Panc1 (cell line): ENCODE measurements at regions not wholly inside any gene's neighbourhood (a gene's known extent, or its start where the extent isn't known, plus 50 kb on each side); places are given as distances from the start of the nearest gene placed in this dataset.

Experiments used
- ATAC-seq: fragments of 200-7000 bp; cut with Tn5 transposase; 2 replicates; pipeline ENCODE4 v1.9.1; 2020; ENCODE audit warnings: mild to moderate bottlenecking, moderate library complexity
- BruUV-seq: library from RNA; stranded (reverse); fragments of 400-500 nt; replicated peaks from 2 replicates; lab custom pipeline; 2021; lab: Mats Ljungman, UMichigan
- CTCF ChIA-PET: fragments of 300-600 bp; sonication (Branson Sonifier 250); formaldehyde crosslinking; loops from one replicate; lab custom pipeline; 2022; ENCODE audit warnings: antibody characterized with exemption; lab: Charles Lee
- POLR2A ChIA-PET: fragments of 300-600 bp; sonication (Branson Sonifier 250); formaldehyde crosslinking; loops from one replicate; lab custom pipeline; 2022; ENCODE audit warnings: antibody characterized with exemption; lab: Charles Lee
- DNase-seq: peaks from one replicate; pipeline ENCODE4 v3.0.0-alpha.2; 2010; ENCODE audit warnings: low read depth, low spot score
- H3K27ac ChIP-seq: 2 replicates; pipeline ENCODE4 v1.5.1; 2011; ENCODE audit warnings: mild to moderate bottlenecking, low read length, inconsistent platforms
- H3K27me3 ChIP-seq: fragments of 200-500 bp; sonication (Bioruptor generic); 2 replicates; pipeline ENCODE4 v1.6.0; 2014; ENCODE audit warnings: low read length, inconsistent platforms; ENCODE audit not compliant: control insufficient read depth, insufficient read depth
- H3K36me3 ChIP-seq: fragments of 200-500 bp; sonication (Bioruptor generic); 2 replicates; pipeline ENCODE4 v1.5.1; 2014; ENCODE audit warnings: inconsistent platforms, mild to moderate bottlenecking, low read length, moderate library complexity; ENCODE audit not compliant: control insufficient read depth, insufficient read depth
- H3K4me1 ChIP-seq: 2 replicates; pipeline ENCODE4 v1.5.1; 2011; ENCODE audit warnings: inconsistent platforms, mild to moderate bottlenecking, low read length, moderate library complexity; ENCODE audit not compliant: control insufficient read depth, insufficient read depth
- H3K4me3 ChIP-seq, 2 experiments: 2 replicates each; pipeline ENCODE4 v1.5.1; 2011 to 2012; ENCODE audit warnings: low read depth in 2 of 2, low read length in 2 of 2, mild to moderate bottlenecking in 2 of 2, inconsistent platforms in 1 of 2, moderate library complexity in 1 of 2
- H3K9me3 ChIP-seq: fragments of 200-500 bp; sonication (Bioruptor generic); 2 replicates; pipeline ENCODE4 v1.5.1; 2014; ENCODE audit warnings: low read depth, mild to moderate bottlenecking, inconsistent platforms, low read length, moderate library complexity; ENCODE audit not compliant: control insufficient read depth, insufficient read depth
- POLR2AphosphoS5 ChIP-seq: IDR thresholded peaks from 2 replicates; pipeline ENCODE4 v1.6.1; 2012; ENCODE audit warnings: mild to moderate bottlenecking, low read depth, low read length, moderate library complexity
- SIN3A ChIP-seq: IDR thresholded peaks from 2 replicates; pipeline ENCODE4 v1.6.1; 2012; ENCODE audit warnings: low read depth, mild to moderate bottlenecking, low read length, moderate library complexity, borderline replicate concordance; ENCODE audit not compliant: insufficient read depth
- TCF7L2 ChIP-seq: IDR thresholded peaks from 2 replicates; pipeline ENCODE4 v1.6.1; 2011; ENCODE audit warnings: mild to moderate bottlenecking, low read depth, low read length, inconsistent platforms
- in situ Hi-C: cut with HindIII; loops from 2 replicates; pipeline ENCODE4 v1.10.0; 2016; ENCODE audit warnings: low sequenced_read_pairs, low pct_unique_long_range_greater_than_20kb
- intact Hi-C: fragments of 100-400 bp; cut with micrococcal nuclease; formaldehyde crosslinking; loops from one replicate; pipeline ENCODE4 v1.10.0; 2022; ENCODE audit not compliant: unreplicated experiment
- TF ChIP-seq, protein P1 (sequence below): fragments of 450-650 bp; IDR thresholded peaks from 2 replicates; pipeline ENCODE4 v1.5.1; 2017; ENCODE audit warnings: mild to moderate bottlenecking
- TF ChIP-seq, protein P2 (sequence below), 2 experiments: IDR thresholded peaks; 2 replicates each; pipeline ENCODE4 v1.6.1; 2011 to 2012; ENCODE audit warnings: low read depth in 2 of 2, control low read depth in 1 of 2, low read length in 1 of 2, mild to moderate bottlenecking in 1 of 2, moderate library complexity in 1 of 2; ENCODE audit not compliant: insufficient read depth in 1 of 2

GRCh38 chr13:39976481-39976880 is 321.0 kb downstream of the COG6 start:
- ATAC-seq (no peak), DNase-seq (no peak)
- BruUV-seq, result no TSS peak
- H3K4me1 ChIP-seq, result no peaks in the 10 kb centered on the region
- TF ChIP-seq POLR2AphosphoS5 (no peak), SIN3A (no peak), TCF7L2 (no peak)
- TF ChIP-seq, protein P1, sequence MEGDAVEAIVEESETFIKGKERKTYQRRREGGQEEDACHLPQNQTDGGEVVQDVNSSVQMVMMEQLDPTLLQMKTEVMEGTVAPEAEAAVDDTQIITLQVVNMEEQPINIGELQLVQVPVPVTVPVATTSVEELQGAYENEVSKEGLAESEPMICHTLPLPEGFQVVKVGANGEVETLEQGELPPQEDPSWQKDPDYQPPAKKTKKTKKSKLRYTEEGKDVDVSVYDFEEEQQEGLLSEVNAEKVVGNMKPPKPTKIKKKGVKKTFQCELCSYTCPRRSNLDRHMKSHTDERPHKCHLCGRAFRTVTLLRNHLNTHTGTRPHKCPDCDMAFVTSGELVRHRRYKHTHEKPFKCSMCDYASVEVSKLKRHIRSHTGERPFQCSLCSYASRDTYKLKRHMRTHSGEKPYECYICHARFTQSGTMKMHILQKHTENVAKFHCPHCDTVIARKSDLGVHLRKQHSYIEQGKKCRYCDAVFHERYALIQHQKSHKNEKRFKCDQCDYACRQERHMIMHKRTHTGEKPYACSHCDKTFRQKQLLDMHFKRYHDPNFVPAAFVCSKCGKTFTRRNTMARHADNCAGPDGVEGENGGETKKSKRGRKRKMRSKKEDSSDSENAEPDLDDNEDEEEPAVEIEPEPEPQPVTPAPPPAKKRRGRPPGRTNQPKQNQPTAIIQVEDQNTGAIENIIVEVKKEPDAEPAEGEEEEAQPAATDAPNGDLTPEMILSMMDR, result no peak
- TF ChIP-seq, protein P2, sequence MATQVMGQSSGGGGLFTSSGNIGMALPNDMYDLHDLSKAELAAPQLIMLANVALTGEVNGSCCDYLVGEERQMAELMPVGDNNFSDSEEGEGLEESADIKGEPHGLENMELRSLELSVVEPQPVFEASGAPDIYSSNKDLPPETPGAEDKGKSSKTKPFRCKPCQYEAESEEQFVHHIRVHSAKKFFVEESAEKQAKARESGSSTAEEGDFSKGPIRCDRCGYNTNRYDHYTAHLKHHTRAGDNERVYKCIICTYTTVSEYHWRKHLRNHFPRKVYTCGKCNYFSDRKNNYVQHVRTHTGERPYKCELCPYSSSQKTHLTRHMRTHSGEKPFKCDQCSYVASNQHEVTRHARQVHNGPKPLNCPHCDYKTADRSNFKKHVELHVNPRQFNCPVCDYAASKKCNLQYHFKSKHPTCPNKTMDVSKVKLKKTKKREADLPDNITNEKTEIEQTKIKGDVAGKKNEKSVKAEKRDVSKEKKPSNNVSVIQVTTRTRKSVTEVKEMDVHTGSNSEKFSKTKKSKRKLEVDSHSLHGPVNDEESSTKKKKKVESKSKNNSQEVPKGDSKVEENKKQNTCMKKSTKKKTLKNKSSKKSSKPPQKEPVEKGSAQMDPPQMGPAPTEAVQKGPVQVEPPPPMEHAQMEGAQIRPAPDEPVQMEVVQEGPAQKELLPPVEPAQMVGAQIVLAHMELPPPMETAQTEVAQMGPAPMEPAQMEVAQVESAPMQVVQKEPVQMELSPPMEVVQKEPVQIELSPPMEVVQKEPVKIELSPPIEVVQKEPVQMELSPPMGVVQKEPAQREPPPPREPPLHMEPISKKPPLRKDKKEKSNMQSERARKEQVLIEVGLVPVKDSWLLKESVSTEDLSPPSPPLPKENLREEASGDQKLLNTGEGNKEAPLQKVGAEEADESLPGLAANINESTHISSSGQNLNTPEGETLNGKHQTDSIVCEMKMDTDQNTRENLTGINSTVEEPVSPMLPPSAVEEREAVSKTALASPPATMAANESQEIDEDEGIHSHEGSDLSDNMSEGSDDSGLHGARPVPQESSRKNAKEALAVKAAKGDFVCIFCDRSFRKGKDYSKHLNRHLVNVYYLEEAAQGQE (IDR thresholded peaks at IDR 0.05; ENCODE audit: insufficient read depth in 1 of 2, low read depth in 2 of 2, low read length in 1 of 2), result no peak
- no peaks in the 10 kb centered on the region for H3K27me3 ChIP-seq
- intact Hi-C loops, result no loop called here
- no peak overlapping the region for H3K4me3 ChIP-seq
- ChIA-PET POLR2A (no interaction called here), CTCF (no interaction called here)
- H3K36me3 ChIP-seq, result no peaks in the 10 kb centered on the region
- H3K27ac ChIP-seq, result no peak overlapping the region
- in situ Hi-C loops, result no loop called here
- H3K9me3 ChIP-seq, result no peaks in the 10 kb centered on the region

DNA sequence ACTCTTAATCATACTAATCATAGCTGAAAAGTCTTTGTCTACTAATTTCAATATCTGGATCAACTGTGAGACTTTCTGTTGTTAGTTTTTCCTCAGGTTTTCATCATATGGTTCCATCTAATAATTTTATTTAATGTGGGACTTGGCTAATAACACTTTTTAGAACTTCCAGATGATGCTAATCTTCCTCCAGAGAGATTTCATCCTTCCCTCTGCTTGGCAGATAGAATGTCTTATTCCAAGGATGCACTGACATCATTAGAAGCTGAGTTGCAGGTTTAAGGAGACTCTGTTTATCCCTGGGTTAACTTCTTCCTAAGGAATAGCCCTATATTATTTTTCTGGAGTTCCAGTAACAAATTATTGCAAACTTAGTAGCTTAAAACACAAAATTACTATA is 325.6 kb downstream of the COG6 start:
- no peak overlapping the region for H3K4me3 ChIP-seq
- CTCF ChIA-PET, result no interaction called here
- BruUV-seq, result no TSS peak
- no peaks in the 10 kb centered on the region for H3K27me3 ChIP-seq
- ATAC-seq (no peak), DNase-seq (no peak)
- intact Hi-C loops, result no loop called here
- H3K4me1 ChIP-seq, result no peaks in the 10 kb centered on the region
- in situ Hi-C loops, result no loop called here
- no peak overlapping the region for H3K27ac ChIP-seq
- no peaks in the 10 kb centered on the region for H3K36me3 ChIP-seq
- POLR2A ChIA-PET, result no interaction called here
- no peaks in the 10 kb centered on the region for H3K9me3 ChIP-seq
- no peak for TF ChIP-seq TCF7L2
- TF ChIP-seq, protein P2 (IDR thresholded peaks at IDR 0.05; ENCODE audit: insufficient read depth in 1 of 2, low read depth in 2 of 2, low read length in 1 of 2), result no peak
